ENCODE measurements at regions not wholly inside any gene's neighbourhood (a gene's known extent, or its start where the extent isn't known, plus 50 kb on each side); places are given as distances from the start of the nearest gene placed in this dataset.

DNA sequence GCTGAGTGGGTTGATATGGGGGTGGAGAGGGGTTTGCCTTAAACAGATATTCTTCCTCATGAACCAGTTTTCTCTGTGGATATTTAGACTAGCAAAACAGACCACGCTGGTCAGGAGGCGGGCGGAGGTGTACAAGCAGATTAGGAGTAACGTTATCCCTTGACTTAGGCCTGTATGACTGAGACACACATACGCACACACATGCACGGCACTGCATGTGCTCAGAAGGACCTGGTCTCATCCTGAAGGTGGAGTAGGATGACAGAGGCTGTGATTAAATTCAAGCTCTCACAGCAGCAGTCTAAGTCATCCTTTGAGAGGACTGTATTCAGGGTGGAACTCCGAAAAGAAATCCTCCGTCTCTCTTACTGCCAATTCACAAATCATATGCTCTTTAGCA, 209.7 kb downstream of the DIRAS2 start:
- DNase-seq (ENCODE audit: low spot score) = no peak

DNA sequence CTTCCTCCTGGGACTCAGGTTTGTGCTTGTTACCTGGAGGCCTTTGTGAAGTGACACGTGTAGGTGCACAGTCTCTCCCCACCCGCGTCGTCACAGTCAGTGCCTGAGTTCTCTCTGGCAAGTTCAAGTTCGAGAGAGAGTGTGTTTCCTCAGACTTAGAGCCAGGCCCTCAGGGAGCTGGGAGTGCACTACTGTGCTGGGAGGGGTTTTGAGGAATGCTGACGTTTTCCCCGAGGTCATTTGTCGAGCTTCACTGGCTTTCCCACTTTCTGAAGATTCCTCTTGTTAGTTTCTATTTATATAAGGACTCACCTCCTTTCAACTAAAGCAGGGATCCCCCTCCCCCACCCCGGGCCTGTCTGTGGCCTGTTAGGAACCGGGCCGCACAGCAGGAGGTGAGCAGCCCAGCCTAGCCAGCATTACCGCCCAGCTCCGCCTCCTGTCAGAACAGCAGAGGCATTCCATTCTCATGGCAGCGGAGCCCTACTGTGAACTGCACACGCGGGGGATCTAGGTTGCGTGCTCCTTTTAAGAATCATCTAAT, 209.2 kb downstream of the DIRAS2 start:
- no peak for DNase-seq (ENCODE audit: low spot score)

DNA sequence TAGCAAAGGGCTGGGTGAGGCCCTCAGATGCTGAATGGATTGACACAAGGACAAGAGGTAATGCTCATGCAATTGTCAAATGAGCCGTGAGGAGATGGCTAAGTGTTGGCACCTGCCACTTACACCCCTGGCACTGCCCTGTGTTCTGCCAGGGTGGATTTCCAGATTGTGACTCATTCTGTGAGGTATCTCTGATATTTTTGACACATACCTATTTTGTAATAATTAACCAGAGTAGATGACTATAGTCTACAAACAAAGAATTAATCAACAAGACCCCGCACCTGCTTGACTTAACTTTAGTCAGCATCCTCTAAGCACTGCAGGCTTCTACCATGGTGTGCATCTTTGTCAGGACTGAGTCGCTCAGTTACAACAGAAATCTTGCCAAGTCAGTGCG, 200.8 kb downstream of the DIRAS2 start:
- no peak for DNase-seq (ENCODE audit: low spot score)

DNA sequence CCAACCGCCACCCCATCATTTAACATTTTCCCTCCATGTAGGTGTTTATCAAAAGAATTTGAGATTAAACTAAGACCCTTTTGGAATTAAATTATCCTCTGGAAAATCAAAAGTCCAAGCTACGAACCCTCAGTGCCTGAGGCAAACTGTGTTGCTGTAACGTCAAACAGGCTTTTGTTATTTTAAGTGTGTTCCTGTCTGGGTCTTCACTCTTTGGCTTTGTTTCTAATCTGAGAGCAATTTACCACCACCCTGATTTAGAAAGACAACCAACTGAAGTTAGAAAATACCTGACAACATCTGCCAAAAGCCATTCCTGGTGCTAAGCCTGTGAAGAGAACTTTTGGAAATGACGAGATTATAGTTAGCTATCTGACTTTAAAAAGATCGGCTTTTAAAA, 199.9 kb downstream of the DIRAS2 start:
- no peak for DNase-seq (ENCODE audit: low spot score)

DNA sequence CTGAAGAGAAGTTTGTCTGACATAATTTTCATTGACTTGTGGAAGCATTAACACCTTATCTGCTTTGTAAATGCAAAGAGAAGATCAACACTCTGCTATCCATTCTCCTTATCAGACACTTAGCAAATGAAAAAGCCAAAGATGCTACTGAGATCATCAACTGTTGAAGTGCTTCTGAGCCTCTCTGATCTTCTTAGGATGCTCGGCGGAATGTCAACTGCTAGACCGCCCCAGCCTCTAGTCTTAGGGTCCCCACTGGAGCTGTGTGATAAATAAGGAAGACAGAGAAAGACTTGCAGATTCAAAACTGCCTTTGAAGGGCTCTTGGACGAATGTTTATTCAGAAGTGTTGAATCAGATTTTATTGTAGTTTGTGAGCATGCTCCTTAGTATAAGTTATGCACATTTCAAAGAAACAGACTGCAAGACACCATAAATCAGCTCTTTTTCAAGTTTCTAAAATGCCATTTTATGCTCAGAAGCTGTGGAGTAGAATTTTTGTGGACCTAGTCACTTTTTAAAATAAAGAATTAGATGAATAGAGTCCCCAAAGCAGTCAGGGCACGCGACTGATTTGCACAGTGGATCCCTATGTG, 197.9 kb downstream of the DIRAS2 start:
- no peak for DNase-seq (ENCODE audit: low spot score)

DNA sequence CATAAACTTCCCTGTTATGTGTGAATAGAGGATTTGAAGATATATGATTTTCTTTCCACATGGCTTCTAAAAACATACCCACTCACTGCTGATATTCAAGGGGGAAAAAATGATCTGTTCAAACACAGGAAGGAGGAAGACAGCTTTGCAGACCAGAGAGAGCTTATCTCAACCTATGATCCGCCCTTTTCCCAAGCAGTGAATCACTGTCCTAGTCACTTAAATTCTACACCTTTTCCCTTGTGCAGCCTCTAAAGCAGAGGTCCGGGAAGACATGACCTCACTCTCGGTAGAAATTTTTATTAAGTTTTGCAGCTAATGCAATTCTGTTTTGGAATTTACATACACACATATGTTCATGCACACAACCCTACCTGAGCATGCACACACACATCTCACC, 197.2 kb downstream of the DIRAS2 start:
- DNase-seq (ENCODE audit: low spot score) = no peak

DNA sequence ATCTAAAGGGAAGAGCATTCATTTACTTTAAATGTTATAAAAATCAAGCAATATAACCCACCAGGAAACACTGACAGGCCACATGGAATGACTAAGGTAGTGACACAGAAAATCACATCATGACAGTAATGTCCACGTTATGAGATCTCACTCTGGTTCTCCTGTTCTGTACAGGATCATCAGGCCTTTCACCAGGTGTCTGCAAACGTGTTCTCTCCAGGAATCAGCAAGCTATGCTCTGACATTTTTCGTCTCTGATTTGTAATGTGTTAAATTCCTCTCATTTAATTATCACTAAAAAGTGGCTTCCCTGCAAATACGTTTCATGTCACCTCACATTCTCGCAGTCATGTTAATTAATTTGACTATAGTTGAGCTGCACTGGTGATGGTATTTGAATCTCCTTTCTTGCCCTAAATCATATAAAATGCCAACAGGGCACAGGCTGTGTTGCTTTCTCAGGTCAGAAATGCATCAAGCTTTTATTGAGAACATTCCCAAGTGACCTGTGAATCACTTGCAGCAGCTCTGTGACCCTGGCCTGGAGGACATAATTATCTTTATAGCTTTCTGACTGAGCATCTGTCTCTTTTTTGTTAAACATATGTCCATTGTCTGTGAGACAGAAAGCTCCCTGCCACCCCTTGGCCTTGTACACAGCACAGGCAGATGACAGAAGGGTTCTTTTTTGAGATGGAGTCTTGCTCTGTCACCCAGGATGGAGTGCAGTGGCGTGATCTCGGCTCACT, 196.2 kb downstream of the DIRAS2 start:
- DNase-seq (ENCODE audit: low spot score) = no peak

DNA sequence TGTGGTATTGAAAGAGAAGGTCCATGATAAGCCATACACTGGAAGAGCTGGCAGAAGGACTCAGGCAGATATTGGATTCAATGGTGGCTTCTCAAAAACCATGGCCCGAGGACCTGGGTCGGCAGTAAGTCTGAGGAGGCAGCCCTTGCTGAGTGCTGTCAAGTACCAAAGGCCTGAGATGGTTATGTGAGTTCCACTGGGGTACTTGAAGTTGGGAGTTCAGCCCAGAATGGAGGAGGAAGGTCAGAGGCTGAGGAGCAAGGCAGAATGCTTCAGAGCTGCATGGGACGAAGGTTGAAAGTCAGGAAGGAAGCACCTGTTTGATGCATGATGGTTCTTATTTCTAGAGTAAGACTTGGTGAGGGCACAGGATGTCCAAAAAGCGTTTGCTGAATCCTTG, 194.9 kb downstream of the DIRAS2 start:
- no peak for DNase-seq (ENCODE audit: low spot score)

DNA sequence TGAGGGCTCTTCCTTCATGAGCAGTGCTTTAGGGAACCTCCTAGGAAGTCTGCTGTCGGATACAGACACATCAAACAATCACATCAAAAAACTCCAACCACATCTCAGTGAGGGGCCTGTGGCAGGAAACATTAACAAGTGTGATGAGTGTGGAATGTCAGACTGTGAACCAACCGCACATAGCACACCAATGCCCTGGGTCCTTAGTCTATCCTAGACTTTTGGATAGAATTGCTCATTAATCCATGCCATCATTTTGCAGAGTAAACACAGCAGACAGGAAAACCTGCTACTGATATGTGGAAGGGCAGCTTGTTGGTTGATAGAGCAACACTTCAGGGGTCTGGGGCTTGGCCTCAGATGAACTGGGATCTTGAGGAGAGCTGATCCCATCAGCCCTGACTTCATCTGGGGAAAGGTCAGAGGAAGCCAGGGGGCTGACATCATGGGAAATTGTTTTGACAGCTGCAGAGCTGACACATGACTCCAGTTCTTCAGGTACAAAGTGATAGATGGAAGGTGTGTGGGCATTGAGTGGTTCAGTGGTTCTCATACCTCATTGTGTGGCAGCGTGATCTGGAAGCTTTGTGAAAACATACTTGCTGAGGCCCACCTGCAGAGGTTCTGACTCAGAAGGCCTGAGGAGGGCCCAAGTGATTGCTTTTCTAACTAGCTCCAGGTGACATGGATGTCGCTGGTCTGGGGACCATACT, 193.3 kb downstream of the DIRAS2 start:
- DNase-seq (ENCODE audit: low spot score) = no peak

DNA sequence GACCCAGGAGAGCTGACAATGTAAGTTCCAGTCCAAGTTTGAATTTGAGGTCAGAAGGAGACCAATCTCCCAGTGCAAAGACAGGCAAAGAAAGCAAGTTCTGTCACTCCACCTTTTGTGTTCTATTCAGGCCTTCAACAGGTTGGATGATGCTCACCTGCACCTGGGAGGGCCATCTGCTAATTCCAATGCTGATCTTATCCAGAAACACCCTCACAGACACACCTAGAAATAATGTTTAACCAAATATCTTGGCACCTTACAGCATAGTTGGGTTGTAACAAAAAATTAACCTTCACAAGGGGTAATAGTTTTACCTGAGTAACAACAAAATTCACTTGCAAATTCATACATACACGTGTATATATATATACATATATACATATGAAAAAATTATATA, 190.8 kb downstream of the DIRAS2 start:
- no peak for DNase-seq (ENCODE audit: low spot score)

DNA sequence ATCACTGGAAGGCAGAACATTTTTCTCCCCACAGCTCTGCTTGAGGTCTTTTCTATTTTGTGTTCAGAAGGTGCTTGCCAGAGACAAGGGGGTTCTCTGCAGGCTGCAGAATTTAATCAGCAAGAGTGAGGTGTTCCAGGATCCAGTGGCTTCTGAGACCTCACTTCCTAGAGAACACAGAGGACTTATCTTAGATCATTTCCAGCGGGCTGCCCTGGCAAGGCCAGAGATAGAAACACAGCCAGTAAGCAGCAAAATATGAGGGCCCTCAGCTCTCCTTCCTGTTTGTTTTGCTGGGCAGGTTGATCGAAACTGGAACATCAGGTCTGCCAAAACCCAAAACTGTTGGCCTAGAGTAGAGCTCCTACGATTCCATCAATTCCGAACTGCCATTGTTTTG, 187.3 kb downstream of the DIRAS2 start:
- DNase-seq (ENCODE audit: low spot score) = no peak

DNA sequence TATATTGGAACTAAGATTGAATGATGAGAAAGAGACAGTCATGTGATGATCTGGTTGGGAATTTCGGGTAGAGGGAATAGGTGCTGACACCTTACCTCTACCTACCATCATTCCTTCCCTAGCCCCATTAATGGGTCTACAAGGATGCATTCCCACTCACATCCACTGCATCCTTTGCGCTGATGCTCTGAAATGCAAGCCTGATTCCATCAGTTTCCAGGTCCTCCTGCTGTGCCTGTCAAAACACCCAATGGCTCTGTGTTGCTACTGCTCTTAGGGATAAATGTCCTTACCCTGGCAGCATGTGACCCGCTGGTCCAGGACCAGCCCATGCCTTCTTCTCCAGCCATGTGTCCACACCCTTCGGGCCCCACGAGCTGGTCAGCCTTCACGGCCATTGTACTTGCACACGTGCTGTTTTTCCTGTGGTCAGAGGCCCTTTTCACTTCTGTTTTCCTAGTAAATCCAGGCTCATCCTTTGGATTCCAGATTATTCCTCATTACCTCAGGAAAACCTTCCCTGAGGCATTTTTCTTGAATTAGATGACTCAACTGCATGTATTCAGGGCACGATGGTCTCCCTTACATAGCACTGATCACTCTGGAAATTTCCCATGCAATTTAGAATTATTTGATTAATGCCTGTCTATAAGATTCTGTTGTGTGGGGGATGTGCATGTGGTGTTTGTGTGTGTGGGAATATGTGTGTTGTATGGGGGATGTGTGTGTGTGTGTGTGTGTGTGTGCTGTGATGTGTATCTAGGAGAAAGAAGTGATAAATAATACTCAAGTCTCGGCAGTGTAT, 185.0 kb downstream of the DIRAS2 start:
- DNase-seq (ENCODE audit: low spot score) = no peak

DNA sequence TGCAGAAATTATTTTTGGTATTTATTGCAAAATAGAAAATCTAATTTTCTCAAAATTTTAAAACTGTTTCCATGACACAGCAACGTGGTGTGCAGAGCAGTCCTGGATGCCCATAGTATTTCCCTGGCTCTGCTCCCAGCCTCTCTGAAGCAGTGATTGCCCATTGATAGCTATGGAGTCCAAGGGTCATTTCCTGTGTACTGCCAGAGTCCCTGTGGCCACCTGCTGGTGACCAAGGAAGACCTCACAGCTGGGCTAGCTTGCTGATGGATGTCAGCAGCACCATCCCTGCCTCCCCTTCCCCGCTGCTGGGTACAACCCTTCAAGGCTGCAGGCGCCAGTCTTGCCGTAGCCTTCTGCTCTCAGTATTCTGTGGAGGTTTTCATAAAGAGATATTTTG, 184.1 kb downstream of the DIRAS2 start:
- no peak for DNase-seq (ENCODE audit: low spot score)

DNA sequence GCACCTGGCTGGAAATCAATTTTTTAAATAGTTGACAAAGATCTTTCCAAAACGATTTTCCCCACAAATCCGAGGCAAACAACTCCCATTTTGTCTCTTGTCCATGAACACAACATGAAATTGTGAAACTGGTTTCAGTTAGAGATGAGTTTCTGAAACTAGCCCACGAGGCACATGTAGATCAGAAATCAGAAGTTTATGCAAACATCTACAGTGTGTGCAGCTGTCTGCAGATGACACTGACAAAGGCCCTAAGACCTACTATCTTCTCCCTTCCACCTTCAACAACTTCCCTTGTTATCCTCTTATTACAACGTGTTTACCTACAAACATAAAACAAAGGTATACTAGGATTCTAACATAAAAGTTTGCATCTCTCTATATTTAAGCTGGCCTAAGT, 183.3 kb downstream of the DIRAS2 start:
- DNase-seq (ENCODE audit: low spot score) = no peak

DNA sequence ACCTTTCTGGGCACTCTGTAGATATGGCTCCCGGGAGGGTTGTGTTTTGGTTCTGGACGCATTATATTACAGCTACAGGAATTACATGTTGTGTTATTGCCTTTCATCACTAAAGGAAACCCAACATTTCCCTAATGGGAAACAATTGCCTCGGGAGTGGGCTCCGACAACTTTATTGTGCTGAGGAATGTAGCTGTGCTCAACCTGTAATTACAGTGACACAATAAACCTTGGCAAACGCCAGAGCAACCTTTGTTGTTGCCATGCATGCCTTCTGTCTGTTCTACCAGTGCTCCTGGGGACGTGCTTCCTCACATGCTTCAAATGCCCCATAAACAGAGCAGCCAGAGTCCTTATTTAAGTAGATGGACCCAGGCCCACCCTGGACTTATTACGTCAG, 182.4 kb downstream of the DIRAS2 start:
- DNase-seq (ENCODE audit: low spot score) = no peak

DNA sequence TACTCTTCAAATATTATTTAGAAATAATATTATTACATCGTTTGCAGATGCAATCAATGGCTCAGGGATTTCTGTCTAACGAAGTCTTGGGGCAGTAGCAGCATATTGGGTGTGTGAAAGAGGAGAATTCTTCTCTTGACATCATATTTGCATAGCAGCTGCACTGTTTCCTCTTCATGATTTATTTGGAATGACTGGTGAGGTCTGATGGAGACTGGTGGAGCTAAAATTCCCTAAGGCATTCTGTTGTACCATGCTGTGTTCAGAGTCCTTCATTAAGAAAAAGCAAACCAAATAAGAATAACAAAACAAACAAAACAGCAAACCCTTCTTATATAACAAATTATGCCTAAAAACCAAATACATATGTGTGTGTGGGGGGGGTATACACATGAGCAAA, 177.6 kb downstream of the DIRAS2 start:
- DNase-seq (ENCODE audit: low spot score) = no peak

DNA sequence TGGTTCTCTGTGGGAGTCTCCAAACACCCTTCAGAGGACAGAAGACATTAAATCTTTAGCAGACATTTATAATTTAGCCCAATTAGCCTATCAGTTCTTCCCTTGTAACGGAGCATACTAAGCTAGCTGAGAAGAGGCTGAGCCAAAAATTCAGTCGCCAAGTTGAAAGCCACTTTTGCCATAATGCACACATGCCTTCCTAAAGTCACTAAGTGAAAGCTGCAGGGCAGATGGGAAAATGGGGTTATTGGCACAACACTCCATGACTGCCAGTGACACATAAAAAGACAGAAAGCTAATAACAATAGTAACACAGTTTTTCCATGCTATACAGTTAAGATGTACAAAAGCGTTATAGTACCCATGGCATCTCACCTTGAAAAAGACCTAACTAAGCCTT, 176.2 kb downstream of the DIRAS2 start:
- no peak for DNase-seq (ENCODE audit: low spot score)

DNA sequence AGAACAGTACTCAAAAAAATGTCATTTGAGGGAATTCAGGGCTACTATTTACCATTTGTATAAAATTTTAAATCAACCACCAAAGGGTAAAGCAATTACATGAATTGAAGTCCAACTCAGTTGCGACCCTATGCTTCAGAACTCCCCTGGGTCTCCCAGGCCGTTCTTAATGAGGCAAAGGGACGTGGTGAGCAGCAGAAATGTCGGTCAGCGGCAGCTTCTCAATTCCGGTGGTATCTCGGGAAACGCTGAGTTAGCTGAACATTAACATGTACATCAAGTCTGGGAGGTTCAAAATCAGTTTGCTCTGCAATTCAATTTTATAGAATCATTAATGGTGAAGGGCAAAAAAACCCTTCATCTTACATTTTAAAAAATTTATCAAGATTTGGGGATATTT, 173.2 kb downstream of the DIRAS2 start:
- DNase-seq (ENCODE audit: low spot score) = no peak

DNA sequence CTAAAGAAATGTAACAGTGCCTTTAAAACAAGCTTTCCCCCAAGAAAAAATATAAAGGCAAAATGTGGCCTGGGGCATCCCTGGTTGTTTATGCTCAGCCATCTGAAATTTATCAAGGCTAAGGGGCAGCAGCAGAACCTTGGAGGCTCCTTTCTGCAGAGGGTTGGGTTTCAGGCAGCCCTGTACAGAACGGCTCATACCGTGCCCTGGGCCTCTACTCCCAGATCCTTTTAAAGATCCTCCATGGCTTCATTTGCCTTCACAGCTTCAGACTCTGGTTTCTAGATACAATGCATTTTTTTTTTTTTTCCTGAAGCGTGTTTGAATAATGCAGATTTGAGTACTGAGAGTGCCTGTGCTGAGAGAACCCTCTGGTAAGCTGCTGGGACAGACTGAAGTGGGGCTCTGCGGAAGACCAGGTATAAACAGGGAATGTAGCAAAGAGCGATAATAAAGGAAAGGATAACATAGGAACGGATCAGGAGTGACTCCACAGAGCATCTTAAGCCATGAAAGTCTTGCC, 172.7 kb downstream of the DIRAS2 start:
- no peak for DNase-seq (ENCODE audit: low spot score)

DNA sequence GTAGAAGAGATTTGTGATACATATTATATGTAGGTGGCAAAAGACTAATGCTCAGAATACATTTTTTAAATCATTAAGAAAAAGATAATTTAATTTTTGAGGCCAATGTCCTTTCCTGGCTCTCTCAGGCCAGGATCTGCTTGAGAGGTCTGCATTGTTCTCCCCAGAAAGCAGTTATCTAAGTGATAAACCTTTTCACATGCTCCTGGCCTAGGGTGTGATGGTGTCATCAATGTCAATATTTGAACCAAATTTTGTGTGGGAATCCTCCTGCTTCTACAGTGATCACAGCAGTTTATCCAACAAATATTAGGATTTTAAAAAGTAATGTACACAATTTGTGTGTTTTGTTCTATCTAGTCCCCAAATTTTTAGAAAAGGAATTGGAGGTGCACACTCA, 166.6 kb downstream of the DIRAS2 start:
- DNase-seq (ENCODE audit: low spot score) = no peak

DNA sequence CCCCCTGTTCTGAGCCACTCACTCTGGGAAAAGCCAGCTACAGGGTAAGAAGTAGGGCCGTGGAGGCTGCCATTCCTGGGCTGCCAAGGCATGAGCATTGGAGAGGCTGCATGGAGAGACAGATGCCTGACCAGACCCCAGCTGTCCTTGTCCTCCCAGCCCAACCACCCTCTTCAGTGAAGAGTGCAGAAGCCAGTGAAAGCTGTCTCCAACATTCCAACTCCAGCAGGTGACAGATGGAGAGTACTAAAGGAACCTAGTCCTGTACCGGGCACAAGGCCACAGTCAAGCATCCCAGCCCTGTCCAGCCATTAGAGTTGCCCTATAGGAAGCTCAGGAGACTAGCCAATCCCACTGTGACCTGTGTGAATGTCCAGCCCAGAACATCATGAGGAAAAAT, 165.1 kb downstream of the DIRAS2 start:
- DNase-seq (ENCODE audit: low spot score) = no peak
